HG03025 (cell line): ENCODE measurements at regions not wholly inside any gene's neighbourhood (a gene's known extent, or its start where the extent isn't known, plus 50 kb on each side); places are given as distances from the start of the nearest gene placed in this dataset.

Experiments
- ATAC-seq: cut with Tn5 transposase; IDR thresholded peaks from one replicate; pipeline ENCODE4 v1.9.1; 2021; ENCODE audit warnings: mild to moderate bottlenecking, moderate library complexity; ENCODE audit not compliant: unreplicated experiment, low FRiP score

GRCh38 chr10:128926711-128927110 lies 540.3 kb upstream of the MGMT start:
- ATAC-seq = no peak

GRCh38 chr10:128927497-128928161 lies 539.4 kb upstream of the MGMT start:
- ATAC-seq = no peak

DNA sequence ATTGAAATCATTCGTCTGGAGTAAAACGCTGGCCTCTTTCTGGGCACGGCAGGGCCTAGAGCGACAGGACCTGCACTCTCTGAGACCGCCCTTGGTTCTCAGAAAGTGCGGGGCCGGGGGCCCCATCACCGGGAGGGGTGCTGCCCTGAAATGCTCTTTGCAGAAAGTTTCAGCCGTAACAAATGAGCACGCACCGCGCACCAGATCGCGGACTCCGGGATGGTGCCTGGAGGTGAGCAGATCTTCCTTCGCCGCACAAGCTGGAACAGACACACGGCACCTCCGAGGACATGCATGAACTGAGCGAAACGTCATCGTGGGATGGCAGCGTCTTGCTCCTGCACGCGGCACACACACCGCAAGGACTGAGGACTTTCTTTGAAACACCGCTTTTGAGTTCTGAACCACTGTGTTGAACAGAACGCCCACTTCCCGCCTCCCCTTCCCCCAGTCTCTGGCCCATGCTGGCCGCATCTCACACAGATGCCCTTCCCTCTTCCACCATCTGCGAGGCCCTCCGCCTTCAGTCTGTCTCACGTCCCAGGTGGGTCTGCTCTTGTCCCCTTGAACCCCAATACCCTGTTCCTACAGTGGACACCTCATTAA lies 538.7 kb upstream of the MGMT start:
- ATAC-seq = no peak

GRCh38 chr10:128929131-128929530 lies 537.9 kb upstream of the MGMT start:
- no peak for ATAC-seq

DNA sequence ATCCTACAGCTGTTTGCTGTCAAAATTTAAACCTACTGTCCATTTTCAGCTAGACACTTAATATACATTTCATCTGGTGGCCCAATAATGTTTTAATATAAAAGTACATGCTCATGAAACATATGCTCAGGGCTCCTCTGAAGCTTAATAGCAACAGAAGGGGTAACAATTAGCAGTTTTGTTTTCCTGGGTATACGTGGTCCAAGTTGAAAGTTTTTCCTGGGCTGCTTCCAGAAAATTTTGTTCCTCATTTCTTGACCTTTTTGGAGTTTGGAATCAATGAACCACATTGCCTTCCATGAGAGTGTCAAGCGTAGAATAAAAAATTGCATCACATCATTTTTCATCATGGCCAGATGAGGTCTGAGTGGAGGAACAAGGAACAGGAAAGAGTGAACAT lies 537.3 kb upstream of the MGMT start:
- no peak for ATAC-seq

DNA sequence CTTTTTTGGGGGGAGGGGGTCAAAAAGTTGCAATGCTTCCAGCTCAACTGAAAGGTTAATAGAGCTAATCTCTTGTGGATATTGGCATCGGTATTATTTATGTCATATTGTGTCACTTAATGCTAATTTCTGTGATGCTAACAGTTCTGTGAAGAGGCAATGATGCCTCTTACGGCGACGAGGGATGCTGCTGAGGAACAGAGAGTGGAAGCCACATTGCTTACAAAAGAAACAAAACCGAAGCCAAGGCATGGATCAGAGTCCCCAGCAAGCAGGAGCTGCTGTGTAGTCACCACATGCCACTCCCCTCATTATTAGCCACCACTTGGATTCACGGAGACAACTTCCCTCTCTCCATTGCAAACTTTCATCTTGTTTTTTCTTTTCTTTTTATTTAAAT lies 536.5 kb upstream of the MGMT start:
- ATAC-seq = no peak

DNA sequence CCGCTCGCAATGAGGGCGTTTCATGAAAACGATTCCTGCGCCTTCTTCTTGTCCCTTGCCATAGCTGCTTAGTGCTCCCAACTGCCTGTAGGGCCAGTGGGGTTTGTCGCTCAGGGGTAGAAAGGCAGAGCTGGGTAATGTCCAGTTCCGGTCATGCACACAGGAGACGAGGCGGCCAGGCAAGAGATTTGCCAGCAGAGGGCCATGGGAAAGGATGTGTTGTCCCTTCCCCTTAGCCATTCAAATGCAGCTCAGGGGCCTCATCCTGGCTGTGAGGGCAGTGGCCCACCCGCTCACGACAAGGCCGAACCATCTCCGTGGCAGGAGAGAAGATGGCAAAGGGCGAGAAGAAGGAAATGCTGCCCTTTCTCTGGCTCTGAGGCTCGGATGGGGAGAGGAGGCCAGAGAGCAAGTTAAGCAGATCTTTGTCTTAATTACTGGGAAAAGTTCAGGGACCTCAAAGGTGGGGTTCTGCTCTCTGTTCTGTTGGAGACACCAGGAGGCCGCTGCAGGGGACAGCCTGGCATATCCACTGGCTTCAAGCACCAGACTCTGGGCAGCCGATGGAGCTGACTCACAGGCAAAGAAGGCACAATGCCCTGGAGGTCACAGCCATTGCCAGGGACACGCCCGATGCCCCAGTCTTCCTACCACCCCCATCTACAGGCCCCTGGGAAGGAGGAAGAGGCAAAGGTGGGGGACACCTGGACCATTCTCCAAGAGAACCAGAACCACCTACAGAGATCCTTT lies 534.8 kb upstream of the MGMT start:
- ATAC-seq = no peak

GRCh38 chr10:128934492-128934891 lies 532.5 kb upstream of the MGMT start:
- ATAC-seq = no peak

DNA sequence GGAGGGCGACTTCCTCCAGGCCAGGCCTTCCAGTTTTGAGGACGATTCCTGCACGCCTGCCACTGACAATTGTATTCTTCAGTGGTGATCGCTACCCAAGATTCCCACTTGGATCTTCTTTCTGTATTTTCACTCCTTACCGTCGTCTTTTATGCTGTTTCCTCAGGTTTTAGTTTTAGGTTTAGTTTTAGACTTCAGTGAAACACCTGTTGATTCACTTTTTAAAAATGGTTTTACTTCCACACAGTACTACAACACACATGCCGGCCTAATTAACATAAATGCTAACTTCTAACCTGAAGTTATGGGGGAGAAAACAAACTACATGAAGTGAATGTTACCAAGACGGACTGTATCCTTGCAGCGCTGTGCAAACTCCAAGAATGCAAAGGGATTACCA lies 530.6 kb upstream of the MGMT start:
- ATAC-seq = no peak

- no peak for ATAC-seq
Observed at GRCh38 chr10:128938558-128938957, 528.5 kb upstream of the MGMT start.

GRCh38 chr10:128940081-128940480 lies 527.0 kb upstream of the MGMT start:
- no peak for ATAC-seq

- ATAC-seq = no peak
Observed at GRCh38 chr10:128943111-128943510, 523.9 kb upstream of the MGMT start.

- ATAC-seq = no peak
Observed at GRCh38 chr10:128945398-128945797, 521.6 kb upstream of the MGMT start.

GRCh38 chr10:128950159-128950915 lies 516.7 kb upstream of the MGMT start:
- ATAC-seq = no peak

GRCh38 chr10:128950916-128951275 lies 516.1 kb upstream of the MGMT start:
- no peak for ATAC-seq

- no peak for ATAC-seq
Observed at GRCh38 chr10:128952856-128953255, 514.2 kb upstream of the MGMT start.

GRCh38 chr10:128956149-128956548 lies 510.9 kb upstream of the MGMT start:
- no peak for ATAC-seq

GRCh38 chr10:128957221-128957620 lies 509.8 kb upstream of the MGMT start:
- ATAC-seq = no peak

- ATAC-seq = no peak
Observed at GRCh38 chr10:128958834-128959690, 508.0 kb upstream of the MGMT start.

GRCh38 chr10:128959746-128960145 lies 507.3 kb upstream of the MGMT start:
- no peak for ATAC-seq
